DOHH2 (cell line): ENCODE measurements at regions not wholly inside any gene's neighbourhood (a gene's known extent, or its start where the extent isn't known, plus 50 kb on each side); places are given as distances from the start of the nearest gene placed in this dataset.

ENCODE experiments used
- H3F3A ChIP-seq: fragments of 200-600 bp; sonication (generic), shearing (Covaris generic); 2 replicates; pipeline ENCODE4 v1.6.0; 2016; ENCODE audit warnings: antibody characterized with exemption, mild to moderate bottlenecking; ENCODE audit not compliant: control insufficient read depth, insufficient read depth
- H3K27ac ChIP-seq: fragments of 200-600 bp; sonication (generic); 2 replicates; pipeline ENCODE4 v1.5.1; 2014; ENCODE audit warnings: low read depth, mild to moderate bottlenecking, low read length, moderate library complexity
- H3K27me3 ChIP-seq: fragments of 200-600 bp; sonication (generic); 2 replicates; pipeline ENCODE4 v1.6.1; 2014; ENCODE audit warnings: mild to moderate bottlenecking, low read length, mixed read lengths; ENCODE audit not compliant: control insufficient read depth
- H3K36me3 ChIP-seq: fragments of 200-600 bp; sonication (generic); 2 replicates; pipeline ENCODE4 v1.6.1; 2014; ENCODE audit warnings: mild to moderate bottlenecking, low read length, moderate library complexity, mixed read lengths; ENCODE audit not compliant: control insufficient read depth
- H3K4me1 ChIP-seq: fragments of 200-600 bp; sonication (generic); 2 replicates; pipeline ENCODE4 v1.6.1; 2014; ENCODE audit warnings: mild to moderate bottlenecking, low read length, mixed read lengths; ENCODE audit not compliant: control insufficient read depth
- H3K4me2 ChIP-seq: fragments of 200-600 bp; sonication (generic); 2 replicates; pipeline ENCODE4 v1.6.0; 2014; ENCODE audit warnings: mild to moderate bottlenecking, low read length, moderate library complexity
- H3K4me3 ChIP-seq: fragments of 200-600 bp; sonication (generic); 2 replicates; pipeline ENCODE4 v1.5.1; 2014; ENCODE audit warnings: mild to moderate bottlenecking, low read length, mixed read lengths
- H3K79me2 ChIP-seq: fragments of 200-600 bp; sonication (generic); 2 replicates; pipeline ENCODE4 v1.6.1; 2014; ENCODE audit warnings: mild to moderate bottlenecking, low read length, mixed read lengths; ENCODE audit not compliant: control insufficient read depth
- H3K9me2 ChIP-seq: fragments of 200-600 bp; sonication (generic); replicated peaks from 2 replicates; pipeline ENCODE4 v1.6.1; 2014; ENCODE audit warnings: mild to moderate bottlenecking, low read length, mixed read lengths; ENCODE audit not compliant: control insufficient read depth
- H3K9me3 ChIP-seq: fragments of 200-600 bp; sonication (generic); 2 replicates; pipeline ENCODE4 v1.6.1; 2014; ENCODE audit warnings: antibody characterized with exemption, low read length, mixed read lengths; ENCODE audit not compliant: control insufficient read depth, insufficient read depth
- H4K20me1 ChIP-seq: fragments of 200-600 bp; sonication (generic); 2 replicates; pipeline ENCODE4 v1.6.0; 2014; ENCODE audit warnings: low read depth, mild to moderate bottlenecking, antibody characterized with exemption, low read length, moderate library complexity; ENCODE audit not compliant: control insufficient read depth, insufficient read depth
- EZH2phosphoT487 ChIP-seq: fragments of 200-600 bp; sonication (generic); IDR thresholded peaks from 2 replicates; pipeline ENCODE4 v1.6.1; 2017; ENCODE audit warnings: borderline replicate concordance, mild to moderate bottlenecking, antibody characterized with exemption, low read length, moderate library complexity, mixed read lengths
- TF ChIP-seq, protein P1 (sequence below): fragments of 200-600 bp; sonication (generic); IDR thresholded peaks from one replicate; pipeline ENCODE4 v1.5.1; 2014; ENCODE audit warnings: antibody characterized with exemption, mild to moderate bottlenecking, low read depth, low read length; ENCODE audit not compliant: poor library complexity, severe bottlenecking

DNA sequence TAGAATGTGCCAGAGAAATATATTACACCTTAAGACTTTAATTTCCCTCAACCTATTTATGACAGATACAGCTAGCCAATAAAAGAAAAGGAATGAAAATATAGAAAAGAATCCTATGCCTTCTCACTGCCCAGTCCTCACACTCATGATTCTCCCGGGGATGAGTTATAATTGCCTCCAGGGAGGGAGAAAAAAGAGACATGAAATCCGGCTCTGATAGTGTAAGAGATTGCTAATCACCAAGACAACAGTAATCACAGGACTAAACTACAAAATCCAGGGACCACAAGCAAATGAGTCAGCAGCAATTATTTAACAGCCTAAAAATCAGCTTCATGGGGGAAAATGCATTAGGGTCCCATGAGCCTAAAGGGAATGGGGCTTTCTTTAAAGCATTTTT is 95.9 kb upstream of the DUSP21 start:
- Histone ChIP-seq H3K9me2 (no peaks in the 10 kb centered on the region), H3K27ac (no peak overlapping the region), H3F3A (no peaks in the 10 kb centered on the region), H3K4me3 (no peak overlapping the region), H3K9me3 (no peaks in the 10 kb centered on the region), H3K4me1 (no peaks in the 10 kb centered on the region), H3K27me3 (no peaks in the 10 kb centered on the region), H4K20me1 (no peaks in the 10 kb centered on the region), H3K79me2 (no peaks in the 10 kb centered on the region), H3K4me2 (no peak overlapping the region), H3K36me3 (no peaks in the 10 kb centered on the region)
- no peak for TF ChIP-seq EZH2phosphoT487
- TF ChIP-seq, protein P1, sequence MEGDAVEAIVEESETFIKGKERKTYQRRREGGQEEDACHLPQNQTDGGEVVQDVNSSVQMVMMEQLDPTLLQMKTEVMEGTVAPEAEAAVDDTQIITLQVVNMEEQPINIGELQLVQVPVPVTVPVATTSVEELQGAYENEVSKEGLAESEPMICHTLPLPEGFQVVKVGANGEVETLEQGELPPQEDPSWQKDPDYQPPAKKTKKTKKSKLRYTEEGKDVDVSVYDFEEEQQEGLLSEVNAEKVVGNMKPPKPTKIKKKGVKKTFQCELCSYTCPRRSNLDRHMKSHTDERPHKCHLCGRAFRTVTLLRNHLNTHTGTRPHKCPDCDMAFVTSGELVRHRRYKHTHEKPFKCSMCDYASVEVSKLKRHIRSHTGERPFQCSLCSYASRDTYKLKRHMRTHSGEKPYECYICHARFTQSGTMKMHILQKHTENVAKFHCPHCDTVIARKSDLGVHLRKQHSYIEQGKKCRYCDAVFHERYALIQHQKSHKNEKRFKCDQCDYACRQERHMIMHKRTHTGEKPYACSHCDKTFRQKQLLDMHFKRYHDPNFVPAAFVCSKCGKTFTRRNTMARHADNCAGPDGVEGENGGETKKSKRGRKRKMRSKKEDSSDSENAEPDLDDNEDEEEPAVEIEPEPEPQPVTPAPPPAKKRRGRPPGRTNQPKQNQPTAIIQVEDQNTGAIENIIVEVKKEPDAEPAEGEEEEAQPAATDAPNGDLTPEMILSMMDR = no peak

DNA sequence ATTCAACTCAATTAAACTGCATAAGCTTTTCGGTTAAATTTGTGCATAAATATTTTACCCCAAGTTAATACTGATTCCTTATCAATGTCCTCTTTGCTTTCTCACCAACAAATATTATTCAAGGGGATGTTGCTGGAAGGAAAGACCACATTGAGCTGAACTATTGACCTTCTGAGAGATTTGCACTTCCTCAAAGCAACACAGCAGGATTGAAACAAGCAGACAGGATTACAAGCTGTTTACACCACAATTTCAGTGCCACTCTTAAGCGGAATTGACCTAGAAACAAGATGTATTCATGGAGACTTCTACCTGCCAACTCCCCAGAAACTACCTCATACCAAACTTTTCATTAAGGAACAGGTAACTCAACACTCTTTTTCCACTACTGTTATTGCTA is 96.5 kb upstream of the DUSP21 start:
- Histone ChIP-seq H3K4me1 (no peaks in the 10 kb centered on the region), H3F3A (no peaks in the 10 kb centered on the region), H3K9me3 (no peaks in the 10 kb centered on the region), H3K27me3 (no peaks in the 10 kb centered on the region), H3K9me2 (no peaks in the 10 kb centered on the region), H3K79me2 (no peaks in the 10 kb centered on the region), H3K4me3 (no peak overlapping the region), H3K4me2 (no peak overlapping the region), H3K36me3 (no peaks in the 10 kb centered on the region), H4K20me1 (no peaks in the 10 kb centered on the region), H3K27ac (no peak overlapping the region)
- TF ChIP-seq EZH2phosphoT487 = no peak
- TF ChIP-seq, protein P1 = no peak

DNA sequence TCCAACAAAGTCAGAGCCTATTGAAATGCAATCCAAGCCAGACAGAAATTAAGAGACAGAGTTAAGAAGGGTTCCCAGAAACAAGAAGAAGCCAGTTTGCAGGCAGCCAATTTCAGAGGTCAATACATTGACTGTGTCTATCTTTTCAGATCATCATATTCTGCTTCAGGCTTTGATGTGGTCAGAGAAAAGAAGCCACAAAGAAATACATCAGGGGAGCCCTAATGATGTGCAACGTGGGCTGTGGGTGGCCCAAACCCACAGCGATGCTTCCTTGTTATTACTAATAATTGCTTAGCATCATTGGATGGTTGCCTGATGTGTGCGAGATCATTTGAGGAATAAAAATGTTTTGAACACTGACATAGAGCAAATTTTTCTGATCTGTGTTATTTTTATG is 99.0 kb upstream of the DUSP21 start:
- H3K9me2 ChIP-seq = no peaks in the 10 kb centered on the region
- TF ChIP-seq, protein P1 = no peak
- no peak for TF ChIP-seq EZH2phosphoT487
- no peak overlapping the region for H3K4me3 ChIP-seq

More for the DNA sequence above, 99.0 kb upstream of the DUSP21 start:
- Histone ChIP-seq H3K36me3 (no peaks in the 10 kb centered on the region), H3K27me3 (no peaks in the 10 kb centered on the region), H3K79me2 (no peaks in the 10 kb centered on the region), H3F3A (no peaks in the 10 kb centered on the region), H3K27ac (no peak overlapping the region), H3K4me1 (no peaks in the 10 kb centered on the region), H4K20me1 (no peaks in the 10 kb centered on the region), H3K9me3 (no peaks in the 10 kb centered on the region), H3K4me2 (no peak overlapping the region)
